ENCODE measurements at regions not wholly inside any gene's neighbourhood (a gene's known extent, or its start where the extent isn't known, plus 50 kb on each side); places are given as distances from the start of the nearest gene placed in this dataset.

DNA sequence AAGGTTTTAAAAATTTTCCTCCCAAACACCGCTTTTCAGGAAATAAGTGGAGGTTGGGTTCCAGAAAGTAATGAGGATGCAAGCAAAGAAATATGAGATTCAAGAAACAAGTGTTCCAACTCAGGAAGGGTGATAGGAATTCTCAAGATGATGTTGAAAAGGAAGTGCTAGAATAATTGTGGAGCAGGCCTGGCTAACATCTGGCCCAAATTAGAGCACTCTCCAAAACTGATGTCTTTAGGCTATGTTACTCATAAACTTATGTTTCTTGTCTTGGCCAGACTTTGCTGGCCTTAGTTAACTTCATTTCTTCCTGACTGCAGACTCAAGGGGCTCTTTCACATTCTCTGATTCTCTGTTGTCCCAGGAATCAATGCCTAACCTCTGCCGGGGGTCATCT is 116.3 kb downstream of the TMTC3 start:
- Histone ChIP-seq H3K4ac (ENCODE audit: low read depth, low read length) (no peak overlapping the region), H4K91ac (ENCODE audit: insufficient read depth, low read depth, low read length) (no peak overlapping the region), H3K27me3 (ENCODE audit: control insufficient read depth, insufficient read depth, low read length) (no peaks in the 10 kb centered on the region), H2AK5ac (ENCODE audit: low read depth, low read length) (no peak overlapping the region), H3K4me2 (ENCODE audit: low read depth, low read length) (no peak overlapping the region), H3K9me1 (ENCODE audit: insufficient read depth, low read length) (no peaks in the 10 kb centered on the region), H3K18ac (ENCODE audit: low read depth, low read length) (no peak overlapping the region), H3K9ac (ENCODE audit: low read depth, low read length) (no peak overlapping the region), H3K36me3 (ENCODE audit: control insufficient read depth, insufficient read depth, low read length) (no peaks in the 10 kb centered on the region), H2BK20ac (ENCODE audit: low read depth, low read length) (no peak overlapping the region), H4K5ac (ENCODE audit: low read depth, low read length) (no peak overlapping the region), H2BK15ac (ENCODE audit: low read depth, low read length) (no peak overlapping the region), H4K20me1 (ENCODE audit: insufficient read depth, low read length) (no peaks in the 10 kb centered on the region), H3K4me3 (ENCODE audit: insufficient read depth, low read depth, low read length) (no peak overlapping the region), H2BK120ac (ENCODE audit: low read depth, low read length) (no peak overlapping the region), H2BK5ac (ENCODE audit: low read depth, low read length, poor library complexity, severe bottlenecking) (no peak overlapping the region), H2AFZ (replicated peaks; ENCODE audit: low read length, poor library complexity) (no peak overlapping the region), H3K9me3 (ENCODE audit: control insufficient read depth, insufficient read depth, low read length) (no peaks in the 10 kb centered on the region), H3K56ac (ENCODE audit: extremely low read depth, insufficient read depth, low read length) (no peak overlapping the region), H3K79me1 (ENCODE audit: low read depth in 1 of 2, low read length in 2 of 2) (no peaks in the 10 kb centered on the region), H3K4me1 (ENCODE audit: control insufficient read depth, insufficient read depth, low read length) (peaks cover 1% of the 10 kb centered on the region; the same call in 1 of the 2 replicates), H3K23ac (ENCODE audit: low read depth, low read length) (no peak overlapping the region), H2AK9ac (replicated peaks; ENCODE audit: low read depth, low read length, poor library complexity) (no peak overlapping the region), H3K27ac (ENCODE audit: insufficient read depth, low read length) (no peak overlapping the region), H4K8ac (ENCODE audit: low read depth in 2 of 2, low read length in 2 of 2) (no peak overlapping the region), H3K14ac (replicated peaks; ENCODE audit: low read depth, low read length) (no peak overlapping the region)
- dilution Hi-C loops (cut with HindIII; ENCODE audit: low sequenced_read_pairs, unreplicated experiment): no loop called here
- intact Hi-C loops (cut with micrococcal nuclease): no loop called here
- BruUV-seq (replicated peaks): no TSS peak
- POLR2A ChIA-PET (ENCODE audit: unreplicated experiment): no interaction called here
- in situ Hi-C loops (cut with MboI; ENCODE audit: low sequenced_read_pairs): no loop called here
- no peak for TF ChIP-seq CEBPB (IDR thresholded peaks at IDR 0.05; ENCODE audit: low read depth, low read length)
- TF ChIP-seq FOS (IDR thresholded peaks at IDR 0.05; ENCODE audit: low read depth, low read length): no peak
- TF ChIP-seq, protein P1, sequence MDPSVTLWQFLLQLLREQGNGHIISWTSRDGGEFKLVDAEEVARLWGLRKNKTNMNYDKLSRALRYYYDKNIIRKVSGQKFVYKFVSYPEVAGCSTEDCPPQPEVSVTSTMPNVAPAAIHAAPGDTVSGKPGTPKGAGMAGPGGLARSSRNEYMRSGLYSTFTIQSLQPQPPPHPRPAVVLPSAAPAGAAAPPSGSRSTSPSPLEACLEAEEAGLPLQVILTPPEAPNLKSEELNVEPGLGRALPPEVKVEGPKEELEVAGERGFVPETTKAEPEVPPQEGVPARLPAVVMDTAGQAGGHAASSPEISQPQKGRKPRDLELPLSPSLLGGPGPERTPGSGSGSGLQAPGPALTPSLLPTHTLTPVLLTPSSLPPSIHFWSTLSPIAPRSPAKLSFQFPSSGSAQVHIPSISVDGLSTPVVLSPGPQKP (IDR thresholded peaks at IDR 0.05; ENCODE audit: borderline replicate concordance, low read depth, low read length): no peak
- TF ChIP-seq RCOR1 (IDR thresholded peaks at IDR 0.05; ENCODE audit: insufficient replicate concordance, low read length): no peak
- TF ChIP-seq RFX5 (IDR thresholded peaks at IDR 0.05; ENCODE audit: low read depth, low read length): no peak
- TF ChIP-seq BHLHE40 (IDR thresholded peaks at IDR 0.05; ENCODE audit: low read depth, low read length): no peak
- no peak for TF ChIP-seq USF2 (IDR thresholded peaks at IDR 0.05; ENCODE audit: low read depth, low read length)
- no peak for TF ChIP-seq MXI1 (IDR thresholded peaks at IDR 0.05; ENCODE audit: borderline replicate concordance, low read depth, low read length)
- no peak for TF ChIP-seq CHD1 (IDR thresholded peaks at IDR 0.05; ENCODE audit: low read depth, low read length)
- no peak for TF ChIP-seq CTCF (conservative IDR thresholded peaks at IDR 0.05; ENCODE audit: low read depth, low read length)
- TF ChIP-seq MAZ (IDR thresholded peaks at IDR 0.05; ENCODE audit: borderline replicate concordance, low read depth, low read length): no peak
- TF ChIP-seq RAD21 (IDR thresholded peaks at IDR 0.05; ENCODE audit: low read length): no peak
- TF ChIP-seq NFE2L2 (IDR thresholded peaks at IDR 0.05; ENCODE audit: low read depth, low read length): no peak
- TF ChIP-seq SMC3 (IDR thresholded peaks at IDR 0.05; ENCODE audit: low read depth, low read length): no peak
- TF ChIP-seq MAFK (IDR thresholded peaks at IDR 0.05; ENCODE audit: low read depth, low read length): no peak
- no peak for TF ChIP-seq POLR2A (IDR thresholded peaks at IDR 0.05; ENCODE audit: low read depth, low read length)
- ATAC-seq (ENCODE audit: low read depth) (no peak), DNase-seq (peak; percentile 47)
- WGBS, 2 experiments (ENCODE audit: extremely low coverage in 2 of 2, insufficient read length in 1 of 2): no CpG with 5 or more reads among the region's 2 CpGs
- CTCF ChIA-PET: no interaction called here

Measured in IMR-90 (cell line).